DOHH2 (cell line): ENCODE measurements at regions not wholly inside any gene's neighbourhood (a gene's known extent, or its start where the extent isn't known, plus 50 kb on each side); places are given as distances from the start of the nearest gene placed in this dataset.

Experiments used
- EZH2phosphoT487 ChIP-seq: fragments of 200-600 bp; sonication (generic); IDR thresholded peaks from 2 replicates; pipeline ENCODE4 v1.6.1; 2017; ENCODE audit warnings: borderline replicate concordance, mild to moderate bottlenecking, antibody characterized with exemption, low read length, moderate library complexity, mixed read lengths
- TF ChIP-seq, protein P1 (sequence below): fragments of 200-600 bp; sonication (generic); IDR thresholded peaks from one replicate; pipeline ENCODE4 v1.5.1; 2014; ENCODE audit warnings: antibody characterized with exemption, mild to moderate bottlenecking, low read depth, low read length; ENCODE audit not compliant: poor library complexity, severe bottlenecking

- TF ChIP-seq, protein P1, sequence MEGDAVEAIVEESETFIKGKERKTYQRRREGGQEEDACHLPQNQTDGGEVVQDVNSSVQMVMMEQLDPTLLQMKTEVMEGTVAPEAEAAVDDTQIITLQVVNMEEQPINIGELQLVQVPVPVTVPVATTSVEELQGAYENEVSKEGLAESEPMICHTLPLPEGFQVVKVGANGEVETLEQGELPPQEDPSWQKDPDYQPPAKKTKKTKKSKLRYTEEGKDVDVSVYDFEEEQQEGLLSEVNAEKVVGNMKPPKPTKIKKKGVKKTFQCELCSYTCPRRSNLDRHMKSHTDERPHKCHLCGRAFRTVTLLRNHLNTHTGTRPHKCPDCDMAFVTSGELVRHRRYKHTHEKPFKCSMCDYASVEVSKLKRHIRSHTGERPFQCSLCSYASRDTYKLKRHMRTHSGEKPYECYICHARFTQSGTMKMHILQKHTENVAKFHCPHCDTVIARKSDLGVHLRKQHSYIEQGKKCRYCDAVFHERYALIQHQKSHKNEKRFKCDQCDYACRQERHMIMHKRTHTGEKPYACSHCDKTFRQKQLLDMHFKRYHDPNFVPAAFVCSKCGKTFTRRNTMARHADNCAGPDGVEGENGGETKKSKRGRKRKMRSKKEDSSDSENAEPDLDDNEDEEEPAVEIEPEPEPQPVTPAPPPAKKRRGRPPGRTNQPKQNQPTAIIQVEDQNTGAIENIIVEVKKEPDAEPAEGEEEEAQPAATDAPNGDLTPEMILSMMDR = no peak
- TF ChIP-seq EZH2phosphoT487 = no peak
Measured at GRCh38 chr5:3929799-3930198, 334.2 kb downstream of the IRX1 start.
